ENCODE measurements at regions not wholly inside any gene's neighbourhood (a gene's known extent, or its start where the extent isn't known, plus 50 kb on each side); places are given as distances from the start of the nearest gene placed in this dataset.

GRCh38 chr3:171967932-171968678, 71.3 kb upstream of the FNDC3B start (continued):
- TF ChIP-seq CTCF (conservative IDR thresholded peaks at IDR 0.05; ENCODE audit: low read depth in 2 of 2): no peak
- TF ChIP-seq REST (IDR thresholded peaks at IDR 0.05; ENCODE audit: unreplicated experiment): no peak
- TF ChIP-seq ZNF114 (CRISPR knock-in tag; IDR thresholded peaks at IDR 0.05): no peak
- no peak for TF ChIP-seq POLR2AphosphoS5 (IDR thresholded peaks at IDR 0.05; ENCODE audit: low read depth)
- no peak for TF ChIP-seq ZNF331 (CRISPR knock-in tag; IDR thresholded peaks at IDR 0.05; ENCODE audit: low read depth)
- no peak for TF ChIP-seq CREB1 (CRISPR knock-in tag; IDR thresholded peaks at IDR 0.05; ENCODE audit: low read depth)
- no peak for TF ChIP-seq NANOG (IDR thresholded peaks at IDR 0.05; ENCODE audit: borderline replicate concordance)
- no peak for TF ChIP-seq EZH2 (IDR thresholded peaks at IDR 0.05; ENCODE audit: low read depth, unreplicated experiment)
- no peak for TF ChIP-seq JUNB (IDR thresholded peaks at IDR 0.05; ENCODE audit: unreplicated experiment)

- DNase-seq (ENCODE audit: low spot score) (no peak), ATAC-seq (no peak)
- no peak overlapping the region for H3K27ac ChIP-seq (ENCODE audit: low read depth)
- no peak overlapping the region for H3K4me3 Mint-ChIP-seq
- H4K20me1 ChIP-seq (replicated peaks; ENCODE audit: insufficient read depth): no peaks in the 10 kb centered on the region
- H3K79me2 ChIP-seq (replicated peaks; ENCODE audit: insufficient read depth): no peaks in the 10 kb centered on the region
- peaks cover 16% of the 10 kb centered on the region for H3K4me1 Mint-ChIP-seq
- H3K27ac Mint-ChIP-seq: no peak overlapping the region
- H3F3A ChIP-seq (replicated peaks; ENCODE audit: low read depth): no peaks in the 10 kb centered on the region
- H3K9me3 Mint-ChIP-seq: no peaks in the 10 kb centered on the region; the same call in 2 of the 3 replicates
- TF ChIP-seq ZNF114 (CRISPR knock-in tag; IDR thresholded peaks at IDR 0.05) (no peak), JUNB (IDR thresholded peaks at IDR 0.05; ENCODE audit: unreplicated experiment) (no peak), STAT1 (IDR thresholded peaks at IDR 0.05; ENCODE audit: unreplicated experiment) (no peak), CREB1 (CRISPR knock-in tag; IDR thresholded peaks at IDR 0.05; ENCODE audit: low read depth) (no peak), POLR2AphosphoS5 (IDR thresholded peaks at IDR 0.05; ENCODE audit: low read depth) (no peak), CTCF (conservative IDR thresholded peaks at IDR 0.05; ENCODE audit: low read depth in 2 of 2) (no peak), EZH2phosphoT487 (IDR thresholded peaks at IDR 0.05; ENCODE audit: unreplicated experiment) (no peak)
- no peaks in the 10 kb centered on the region for H3K36me3 Mint-ChIP-seq (ENCODE audit: low read depth)
- H3K9me2 ChIP-seq (ENCODE audit: insufficient read depth): peaks cover 4% of the 10 kb centered on the region; the same call in 1 of the 2 replicates
- H2AFZ ChIP-seq: no peak overlapping the region
- H3K4me1 ChIP-seq (ENCODE audit: insufficient read depth): peaks cover 10% of the 10 kb centered on the region; the same call in 1 of the 2 replicates
- H3K27me3 Mint-ChIP-seq (ENCODE audit: insufficient read depth, low read depth, poor library complexity): peaks cover 2% of the 10 kb centered on the region
- no peaks in the 10 kb centered on the region for H3K36me3 ChIP-seq (ENCODE audit: insufficient read depth)
- no peak overlapping the region for H3K4me3 ChIP-seq
- H3K27me3 ChIP-seq (ENCODE audit: insufficient read depth): no peaks in the 10 kb centered on the region
- H3K4me2 ChIP-seq: no peak overlapping the region
Measured at GRCh38 chr3:171970301-171970788, 69.0 kb upstream of the FNDC3B start.

All from GM23338 (cell line).